ENCODE measurements at regions not wholly inside any gene's neighbourhood (a gene's known extent, or its start where the extent isn't known, plus 50 kb on each side); places are given as distances from the start of the nearest gene placed in this dataset.
"Not testable (repeated sequence)": the region's sequence is repeated elsewhere in the genome, so short reads cannot be mapped to it uniquely, and the experiment has no call there.

- in situ Hi-C loops (cut with MboI; ENCODE audit: low pct_unique_long_range_greater_than_20kb, low sequenced_read_pairs): no loop called here
- DNase-seq: no peak
Measured at GRCh38 chr12:68387338-68387737, 55.2 kb upstream of the MDM1 start.

GRCh38 chr12:68389305-68389704 lies 57.1 kb upstream of the MDM1 start:
- in situ Hi-C loops (cut with MboI; ENCODE audit: low pct_unique_long_range_greater_than_20kb, low sequenced_read_pairs): no loop called here
- no peak for DNase-seq

- no peak for DNase-seq
- in situ Hi-C loops (cut with MboI; ENCODE audit: low pct_unique_long_range_greater_than_20kb, low sequenced_read_pairs): no loop called here
Measured at GRCh38 chr12:68391937-68392336, 59.8 kb upstream of the MDM1 start.

GRCh38 chr12:68392376-68392775 lies 60.2 kb upstream of the MDM1 start:
- in situ Hi-C loops (cut with MboI; ENCODE audit: low pct_unique_long_range_greater_than_20kb, low sequenced_read_pairs): no loop called here
- no peak for DNase-seq

- in situ Hi-C loops (cut with MboI; ENCODE audit: low pct_unique_long_range_greater_than_20kb, low sequenced_read_pairs): no loop called here
- no peak for DNase-seq
Measured at GRCh38 chr12:68393417-68393816, 61.3 kb upstream of the MDM1 start.

GRCh38 chr12:68397566-68398158 lies 65.5 kb upstream of the MDM1 start:
- DNase-seq: no peak
- in situ Hi-C loops (cut with MboI; ENCODE audit: low pct_unique_long_range_greater_than_20kb, low sequenced_read_pairs): no loop called here

GRCh38 chr12:68398689-68399088 lies 66.5 kb upstream of the MDM1 start:
- DNase-seq; in situ Hi-C loops (cut with MboI; ENCODE audit: low pct_unique_long_range_greater_than_20kb, low sequenced_read_pairs): not testable (repeated sequence)

GRCh38 chr12:68400226-68400829 lies 68.2 kb upstream of the MDM1 start:
- DNase-seq: no peak
- in situ Hi-C loops (cut with MboI; ENCODE audit: low pct_unique_long_range_greater_than_20kb, low sequenced_read_pairs): no loop called here

- DNase-seq: no peak
- in situ Hi-C loops (cut with MboI; ENCODE audit: low pct_unique_long_range_greater_than_20kb, low sequenced_read_pairs): no loop called here
Measured at GRCh38 chr12:68402422-68402821, 70.3 kb upstream of the MDM1 start.

GRCh38 chr12:68403296-68403695 lies 71.1 kb upstream of the MDM1 start:
- in situ Hi-C loops (cut with MboI; ENCODE audit: low pct_unique_long_range_greater_than_20kb, low sequenced_read_pairs): no loop called here
- no peak for DNase-seq

- DNase-seq: no peak
- in situ Hi-C loops (cut with MboI; ENCODE audit: low pct_unique_long_range_greater_than_20kb, low sequenced_read_pairs): no loop called here
Measured at GRCh38 chr12:68403711-68404110, 71.5 kb upstream of the MDM1 start.

- in situ Hi-C loops (cut with MboI; ENCODE audit: low pct_unique_long_range_greater_than_20kb, low sequenced_read_pairs): no loop called here
- DNase-seq: no peak
Measured at GRCh38 chr12:68405343-68405781, 73.2 kb upstream of the MDM1 start.

GRCh38 chr12:68406134-68406576 lies 74.0 kb upstream of the MDM1 start:
- peak; percentile 63 for DNase-seq
- in situ Hi-C loops (cut with MboI; ENCODE audit: low pct_unique_long_range_greater_than_20kb, low sequenced_read_pairs): no loop called here

- in situ Hi-C loops (cut with MboI; ENCODE audit: low pct_unique_long_range_greater_than_20kb, low sequenced_read_pairs): no loop called here
- no peak for DNase-seq
Measured at GRCh38 chr12:68406911-68407310, 74.7 kb upstream of the MDM1 start.

GRCh38 chr12:68410018-68410660 lies 78.0 kb upstream of the MDM1 start:
- in situ Hi-C loops (cut with MboI; ENCODE audit: low pct_unique_long_range_greater_than_20kb, low sequenced_read_pairs): no loop called here

GRCh38 chr12:68411371-68411770 lies 79.2 kb upstream of the MDM1 start:
- peak; percentile 47 for DNase-seq
- in situ Hi-C loops (cut with MboI; ENCODE audit: low pct_unique_long_range_greater_than_20kb, low sequenced_read_pairs): no loop called here

More at GRCh38 chr12:68410018-68410660, 78.0 kb upstream of the MDM1 start:
- DNase-seq: no peak

GRCh38 chr12:68414988-68415387 lies 82.8 kb upstream of the MDM1 start:
- no peak for DNase-seq

GRCh38 chr12:68416350-68416749 lies 84.2 kb upstream of the MDM1 start:
- in situ Hi-C loops (cut with MboI; ENCODE audit: low pct_unique_long_range_greater_than_20kb, low sequenced_read_pairs): no loop called here
- no peak for DNase-seq

More at GRCh38 chr12:68414988-68415387, 82.8 kb upstream of the MDM1 start:
- in situ Hi-C loops (cut with MboI; ENCODE audit: low pct_unique_long_range_greater_than_20kb, low sequenced_read_pairs): no loop called here

- DNase-seq: no peak
- in situ Hi-C loops (cut with MboI; ENCODE audit: low pct_unique_long_range_greater_than_20kb, low sequenced_read_pairs): no loop called here
Measured at GRCh38 chr12:68416826-68417225, 84.7 kb upstream of the MDM1 start.

- DNase-seq: no peak
- in situ Hi-C loops (cut with MboI; ENCODE audit: low pct_unique_long_range_greater_than_20kb, low sequenced_read_pairs): no loop called here
Measured at GRCh38 chr12:68418137-68418460, 85.9 kb upstream of the MDM1 start.
